ENCODE measurements at regions not wholly inside any gene's neighbourhood (a gene's known extent, or its start where the extent isn't known, plus 50 kb on each side); places are given as distances from the start of the nearest gene placed in this dataset.

GRCh38 chr16:61277849-61278248 lies 758.4 kb downstream of the CDH8 start:
- intact Hi-C loops (cut with micrococcal nuclease), result no loop called here
- Mint-ChIP-seq H3K9me3 (ENCODE audit: unreplicated experiment) (no peaks in the 10 kb centered on the region), H3K27ac (ENCODE audit: low read depth, unreplicated experiment) (no peak overlapping the region), H3K36me3 (ENCODE audit: insufficient read depth, unreplicated experiment) (no peaks in the 10 kb centered on the region), H3K4me3 (ENCODE audit: unreplicated experiment) (no peak overlapping the region), H3K4me1 (ENCODE audit: insufficient read depth, unreplicated experiment) (no peaks in the 10 kb centered on the region), H3K27me3 (ENCODE audit: insufficient read depth, unreplicated experiment) (peaks cover 27% of the 10 kb centered on the region)
- CTCF ChIA-PET, result interaction anchor here (0.6 to 0.7 kb wide), 2 partner anchors 51 to 327 kb away, joined by 3 to 4 read pairs; no protein-coding TSS in a partner anchor
- no TSS peak for BruUV-seq (replicated peaks)
- no peak for TF ChIP-seq CTCF (IDR thresholded peaks at IDR 0.05; ENCODE audit: unreplicated experiment)
- no peak for DNase-seq (ENCODE audit: unreplicated experiment)
- POLR2A ChIA-PET, result no interaction called here

GRCh38 chr16:61274211-61274610 lies 762.0 kb downstream of the CDH8 start:
- Mint-ChIP-seq H3K27me3 (ENCODE audit: insufficient read depth, unreplicated experiment) (peaks cover 17% of the 10 kb centered on the region), H3K9me3 (ENCODE audit: unreplicated experiment) (no peaks in the 10 kb centered on the region), H3K4me3 (ENCODE audit: unreplicated experiment) (no peak overlapping the region), H3K36me3 (ENCODE audit: insufficient read depth, unreplicated experiment) (no peaks in the 10 kb centered on the region), H3K27ac (ENCODE audit: low read depth, unreplicated experiment) (no peak overlapping the region), H3K4me1 (ENCODE audit: insufficient read depth, unreplicated experiment) (no peaks in the 10 kb centered on the region)
- POLR2A ChIA-PET, result no interaction called here
- no peak for TF ChIP-seq CTCF (IDR thresholded peaks at IDR 0.05; ENCODE audit: unreplicated experiment)
- no peak for DNase-seq (ENCODE audit: unreplicated experiment)
- no TSS peak for BruUV-seq (replicated peaks)
- intact Hi-C loops (cut with micrococcal nuclease), result no loop called here
- CTCF ChIA-PET, result no interaction called here

- CTCF ChIA-PET, result no interaction called here
- H3K27ac Mint-ChIP-seq (ENCODE audit: low read depth, unreplicated experiment), result no peak overlapping the region
- H3K4me1 Mint-ChIP-seq (ENCODE audit: insufficient read depth, unreplicated experiment), result no peaks in the 10 kb centered on the region
- intact Hi-C loops (cut with micrococcal nuclease), result no loop called here
- H3K27me3 Mint-ChIP-seq (ENCODE audit: insufficient read depth, unreplicated experiment), result peaks cover 19% of the 10 kb centered on the region
- DNase-seq (ENCODE audit: unreplicated experiment), result no peak
- no TSS peak for BruUV-seq (replicated peaks)
- H3K9me3 Mint-ChIP-seq (ENCODE audit: unreplicated experiment), result no peaks in the 10 kb centered on the region
- no peaks in the 10 kb centered on the region for H3K36me3 Mint-ChIP-seq (ENCODE audit: insufficient read depth, unreplicated experiment)
- no peak for TF ChIP-seq CTCF (IDR thresholded peaks at IDR 0.05; ENCODE audit: unreplicated experiment)
- no peak overlapping the region for H3K4me3 Mint-ChIP-seq (ENCODE audit: unreplicated experiment)
- POLR2A ChIA-PET, result no interaction called here
These were observed 765.5 kb downstream of the CDH8 start for GRCh38 chr16:61270726-61271125.

- no TSS peak for BruUV-seq (replicated peaks)
- no peaks in the 10 kb centered on the region for H3K9me3 Mint-ChIP-seq (ENCODE audit: unreplicated experiment)
- ChIA-PET POLR2A (no interaction called here), CTCF (no interaction called here)
- H3K27ac Mint-ChIP-seq (ENCODE audit: low read depth, unreplicated experiment), result no peak overlapping the region
- DNase-seq (ENCODE audit: unreplicated experiment), result no peak
- TF ChIP-seq CTCF (IDR thresholded peaks at IDR 0.05; ENCODE audit: unreplicated experiment), result no peak
- H3K36me3 Mint-ChIP-seq (ENCODE audit: insufficient read depth, unreplicated experiment), result no peaks in the 10 kb centered on the region
- intact Hi-C loops (cut with micrococcal nuclease), result no loop called here
- no peaks in the 10 kb centered on the region for H3K4me1 Mint-ChIP-seq (ENCODE audit: insufficient read depth, unreplicated experiment)
- peaks cover 43% of the 10 kb centered on the region for H3K27me3 Mint-ChIP-seq (ENCODE audit: insufficient read depth, unreplicated experiment)
- no peak overlapping the region for H3K4me3 Mint-ChIP-seq (ENCODE audit: unreplicated experiment)
These were observed 772.8 kb downstream of the CDH8 start for GRCh38 chr16:61263400-61263799.
